A673 (cell line): ENCODE measurements at regions not wholly inside any gene's neighbourhood (a gene's known extent, or its start where the extent isn't known, plus 50 kb on each side); places are given as distances from the start of the nearest gene placed in this dataset.

Experiments used
- CTCF ChIP-seq: fragments of 300-800, 200-600 bp; sonication (generic); conservative IDR thresholded peaks from 2 replicates; pipeline ENCODE4 v1.5.1; 2017; ENCODE audit warnings: low read depth, mild to moderate bottlenecking, antibody characterized with exemption, low read length, moderate library complexity, mixed read lengths
- EZH2 ChIP-seq: fragments of 200-600 bp; sonication (generic); IDR thresholded peaks from 2 replicates; pipeline ENCODE4 v1.6.1; 2017; ENCODE audit warnings: borderline replicate concordance, low read depth, mild to moderate bottlenecking, mixed read lengths, antibody characterized with exemption, low read length; ENCODE audit not compliant: poor library complexity, severe bottlenecking

- TF ChIP-seq EZH2 (no peak), CTCF (no peak)
These were observed 93.4 kb downstream of the ZNF621 start for GRCh38 chr3:40618158-40618557.
